ENCODE measurements at regions not wholly inside any gene's neighbourhood (a gene's known extent, or its start where the extent isn't known, plus 50 kb on each side); places are given as distances from the start of the nearest gene placed in this dataset.

- H3F3A ChIP-seq (ENCODE audit: insufficient read depth): peaks cover 42% of the 10 kb centered on the region
Measured at GRCh38 chr13:29922896-29923295, 72.5 kb upstream of the UBL3 start.

GRCh38 chr13:29922281-29922821, 71.9 kb upstream of the UBL3 start:
- Histone ChIP-seq H3K4me1 (ENCODE audit: insufficient read depth) (peaks cover 56% of the 10 kb centered on the region), H3K27ac (peak overlapping the region; percentile 92), H3K4me2 (ENCODE audit: unreplicated experiment) (peak overlapping the region; percentile 64), H3K4me3 (0 out of 2 replicates have a peak overlapping the region, but pooled peaks have one; percentile 1), H3F3A (ENCODE audit: insufficient read depth) (peaks cover 42% of the 10 kb centered on the region), H3K27me3 (replicated peaks; ENCODE audit: insufficient read depth) (no peaks in the 10 kb centered on the region), H2AFZ (no peak overlapping the region), H4K20me1 (ENCODE audit: insufficient read depth) (no peaks in the 10 kb centered on the region), H3K9me2 (ENCODE audit: insufficient read depth) (no peaks in the 10 kb centered on the region), H3K36me3 (ENCODE audit: low read depth) (no peaks in the 10 kb centered on the region), H3K9me3 (ENCODE audit: low read depth) (no peaks in the 10 kb centered on the region), H3K9ac (peak overlapping the region; percentile 30), H3K79me2 (ENCODE audit: insufficient read depth) (no peaks in the 10 kb centered on the region)
- TF ChIP-seq EZH2 (IDR thresholded peaks at IDR 0.05; ENCODE audit: insufficient read depth, poor library complexity, severe bottlenecking) (no peak), EZH2phosphoT487 (IDR thresholded peaks at IDR 0.05; ENCODE audit: insufficient read depth, low read depth) (no peak)
- WGBS, 2 experiments (ENCODE audit: low coverage in 1 of 2, low lambda C conversion rate in 2 of 2, missing lambda C conversion rate in 2 of 2): 34 to 35% methylated on average over 7 of the region's 7 CpGs
- in situ Hi-C loops (cut with MboI): no loop called here
- DNase-seq: peak; percentile 71

More at GRCh38 chr13:29922896-29923295, 72.5 kb upstream of the UBL3 start:
- peak overlapping the region; percentile 66 for H3K9ac ChIP-seq
- TF ChIP-seq EZH2phosphoT487 (IDR thresholded peaks at IDR 0.05; ENCODE audit: insufficient read depth, low read depth) (no peak), EZH2 (IDR thresholded peaks at IDR 0.05; ENCODE audit: insufficient read depth, poor library complexity, severe bottlenecking) (no peak)
- H2AFZ ChIP-seq: no peak overlapping the region
- H3K4me2 ChIP-seq (ENCODE audit: unreplicated experiment): peak overlapping the region; percentile 64
- no peaks in the 10 kb centered on the region for H3K79me2 ChIP-seq (ENCODE audit: insufficient read depth)
- 0 out of 2 replicates have a peak overlapping the region, but pooled peaks have one; percentile 12 for H3K4me3 ChIP-seq
- no peaks in the 10 kb centered on the region for H4K20me1 ChIP-seq (ENCODE audit: insufficient read depth)
- H3K36me3 ChIP-seq (ENCODE audit: low read depth): no peaks in the 10 kb centered on the region
- DNase-seq: peak; percentile 84
- H3K9me3 ChIP-seq (ENCODE audit: low read depth): no peaks in the 10 kb centered on the region
- H3K9me2 ChIP-seq (ENCODE audit: insufficient read depth): no peaks in the 10 kb centered on the region
- in situ Hi-C loops (cut with MboI): no loop called here
- peaks cover 56% of the 10 kb centered on the region for H3K4me1 ChIP-seq (ENCODE audit: insufficient read depth)
- no peaks in the 10 kb centered on the region for H3K27me3 ChIP-seq (replicated peaks; ENCODE audit: insufficient read depth)
- WGBS, 2 experiments (ENCODE audit: low coverage in 1 of 2, low lambda C conversion rate in 2 of 2, missing lambda C conversion rate in 2 of 2): 38 to 44% methylated on average over 3 of the region's 3 CpGs
- peak overlapping the region; percentile 92 for H3K27ac ChIP-seq

- 97 to 99% methylated on average over 6 of the region's 6 CpGs for WGBS, 2 experiments (ENCODE audit: low coverage in 1 of 2, low lambda C conversion rate in 2 of 2, missing lambda C conversion rate in 2 of 2)
- no peaks in the 10 kb centered on the region for H3K79me2 ChIP-seq (ENCODE audit: insufficient read depth)
- no peak overlapping the region for H3K4me2 ChIP-seq (ENCODE audit: unreplicated experiment)
- H3K27ac ChIP-seq: no peak overlapping the region
- no peaks in the 10 kb centered on the region for H4K20me1 ChIP-seq (ENCODE audit: insufficient read depth)
- no peak for TF ChIP-seq EZH2phosphoT487 (IDR thresholded peaks at IDR 0.05; ENCODE audit: insufficient read depth, low read depth)
- no peak for TF ChIP-seq EZH2 (IDR thresholded peaks at IDR 0.05; ENCODE audit: insufficient read depth, poor library complexity, severe bottlenecking)
- H3K9ac ChIP-seq: no peak overlapping the region
- in situ Hi-C loops (cut with MboI): no loop called here
- no peaks in the 10 kb centered on the region for H3K9me3 ChIP-seq (ENCODE audit: low read depth)
- DNase-seq: no peak
- peaks cover 42% of the 10 kb centered on the region for H3F3A ChIP-seq (ENCODE audit: insufficient read depth)
- H3K36me3 ChIP-seq (ENCODE audit: low read depth): no peaks in the 10 kb centered on the region
- peaks cover 56% of the 10 kb centered on the region for H3K4me1 ChIP-seq (ENCODE audit: insufficient read depth)
- no peaks in the 10 kb centered on the region for H3K27me3 ChIP-seq (replicated peaks; ENCODE audit: insufficient read depth)
- no peak overlapping the region for H3K4me3 ChIP-seq
- H2AFZ ChIP-seq: no peak overlapping the region
- H3K9me2 ChIP-seq (ENCODE audit: insufficient read depth): no peaks in the 10 kb centered on the region
Measured at GRCh38 chr13:29921542-29921941, 71.1 kb upstream of the UBL3 start.

DNA sequence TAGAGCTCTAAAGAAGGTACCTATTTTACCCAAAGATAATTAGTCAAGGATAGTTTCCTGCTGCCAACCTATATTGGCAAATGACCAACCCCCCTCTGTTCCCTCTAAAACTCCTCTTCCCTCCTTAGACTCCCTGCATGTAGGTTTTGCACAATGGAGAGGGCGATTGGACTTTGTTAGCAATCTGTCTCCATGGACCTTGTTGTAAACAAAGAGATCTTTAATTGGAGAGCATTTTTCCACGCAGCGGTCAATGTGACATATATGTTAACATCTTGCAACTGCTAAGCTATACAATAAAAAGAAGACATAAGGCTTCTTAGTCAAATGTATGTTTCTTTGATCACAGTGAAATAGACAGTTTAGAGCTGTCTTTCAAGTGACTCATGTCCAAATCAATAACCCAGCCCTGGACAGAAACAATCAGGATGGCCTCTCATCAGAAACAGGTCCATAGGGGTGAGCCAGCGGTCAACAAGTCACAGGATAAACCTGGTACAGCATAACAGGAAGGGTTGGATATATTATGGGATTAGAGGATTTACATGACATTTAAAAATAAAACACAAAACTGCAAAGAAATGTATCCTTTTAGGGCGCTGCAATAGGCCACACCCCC, 69.7 kb upstream of the UBL3 start:
- Histone ChIP-seq H3K4me1 (ENCODE audit: insufficient read depth) (peaks cover 46% of the 10 kb centered on the region), H4K20me1 (ENCODE audit: insufficient read depth) (no peaks in the 10 kb centered on the region), H3K4me3 (no peak overlapping the region), H3K9ac (no peak overlapping the region), H3K4me2 (ENCODE audit: unreplicated experiment) (no peak overlapping the region), H2AFZ (no peak overlapping the region), H3K36me3 (ENCODE audit: low read depth) (no peaks in the 10 kb centered on the region), H3F3A (ENCODE audit: insufficient read depth) (peaks cover 31% of the 10 kb centered on the region), H3K79me2 (ENCODE audit: insufficient read depth) (no peaks in the 10 kb centered on the region), H3K27ac (no peak overlapping the region), H3K9me2 (ENCODE audit: insufficient read depth) (no peaks in the 10 kb centered on the region), H3K27me3 (replicated peaks; ENCODE audit: insufficient read depth) (no peaks in the 10 kb centered on the region), H3K9me3 (ENCODE audit: low read depth) (no peaks in the 10 kb centered on the region)
- no peak for TF ChIP-seq EZH2phosphoT487 (IDR thresholded peaks at IDR 0.05; ENCODE audit: insufficient read depth, low read depth)
- no peak for TF ChIP-seq EZH2 (IDR thresholded peaks at IDR 0.05; ENCODE audit: insufficient read depth, poor library complexity, severe bottlenecking)
- 54 to 57% methylated on average over 5 of the region's 5 CpGs for WGBS, 2 experiments (ENCODE audit: low coverage in 1 of 2, low lambda C conversion rate in 2 of 2, missing lambda C conversion rate in 2 of 2)
- in situ Hi-C loops (cut with MboI): no loop called here
- DNase-seq: no peak
